Stimulated activated naive CD8-positive, alpha-beta T cell treated with anti-CD3 and anti-CD28 coated beads, Interleukin-15, Interleukin-2, amounts not matched to agents 100 U/mL and 50 U/mL, for 24 hours (primary cell): ENCODE measurements at regions not wholly inside any gene's neighbourhood (a gene's known extent, or its start where the extent isn't known, plus 50 kb on each side); places are given as distances from the start of the nearest gene placed in this dataset.
"Not testable (repeated sequence)": the region's sequence is repeated elsewhere in the genome, so short reads cannot be mapped to it uniquely, and the experiment has no call there.

ENCODE experiments used
- ATAC-seq: fragments of 150-1000 bp; cut with Tn5 transposase; one replicate; pipeline ENCODE4 v1.10.0; 2021
- DNase-seq: peaks from one replicate; pipeline ENCODE4 v3.0.0; 2021

- DNase-seq (no peak), ATAC-seq (no peak)
Observed at GRCh38 chr9:30140407-30140806, 2244.0 kb upstream of the ACO1 start.

GRCh38 chr9:30160570-30160969, 2223.9 kb upstream of the ACO1 start:
- no peak for ATAC-seq
- no peak for DNase-seq

- DNase-seq: no peak
- no peak for ATAC-seq
Observed at GRCh38 chr9:30172206-30172605, 2212.2 kb upstream of the ACO1 start.

- DNase-seq: no peak
- ATAC-seq: no peak
Observed at GRCh38 chr9:30178610-30179009, 2205.8 kb upstream of the ACO1 start.

GRCh38 chr9:30193421-30193820, 2191.0 kb upstream of the ACO1 start:
- ATAC-seq: no peak

GRCh38 chr9:30196941-30197340, 2187.5 kb upstream of the ACO1 start:
- DNase-seq (no peak), ATAC-seq (no peak)

More at GRCh38 chr9:30193421-30193820, 2191.0 kb upstream of the ACO1 start:
- no peak for DNase-seq

- ATAC-seq (no peak), DNase-seq (no peak)
Observed at GRCh38 chr9:30197453-30197852, 2187.0 kb upstream of the ACO1 start.

- ATAC-seq (no peak), DNase-seq (no peak)
Observed at GRCh38 chr9:30197954-30198353, 2186.5 kb upstream of the ACO1 start.

GRCh38 chr9:30198463-30199309, 2185.8 kb upstream of the ACO1 start:
- ATAC-seq: no peak
- no peak for DNase-seq

- ATAC-seq (no peak), DNase-seq (no peak)
Observed at GRCh38 chr9:30201024-30201423, 2183.4 kb upstream of the ACO1 start.

- no peak for DNase-seq
- no peak for ATAC-seq
Observed at GRCh38 chr9:30235068-30235467, 2149.4 kb upstream of the ACO1 start.

GRCh38 chr9:30235564-30235963, 2148.9 kb upstream of the ACO1 start:
- ATAC-seq (no peak), DNase-seq (no peak)

GRCh38 chr9:30239878-30240277, 2144.6 kb upstream of the ACO1 start:
- no peak for DNase-seq
- no peak for ATAC-seq

- ATAC-seq: no peak
- no peak for DNase-seq
Observed at GRCh38 chr9:30243467-30243866, 2141.0 kb upstream of the ACO1 start.

GRCh38 chr9:30244877-30245276, 2139.6 kb upstream of the ACO1 start:
- ATAC-seq: no peak

GRCh38 chr9:30250872-30251271, 2133.6 kb upstream of the ACO1 start:
- DNase-seq (no peak), ATAC-seq (no peak)

More at GRCh38 chr9:30244877-30245276, 2139.6 kb upstream of the ACO1 start:
- no peak for DNase-seq

GRCh38 chr9:30258094-30258493, 2126.3 kb upstream of the ACO1 start:
- ATAC-seq (no peak), DNase-seq (no peak)

- DNase-seq (no peak), ATAC-seq (no peak)
Observed at GRCh38 chr9:30280229-30280900, 2104.1 kb upstream of the ACO1 start.

GRCh38 chr9:30289435-30289834, 2095.0 kb upstream of the ACO1 start:
- ATAC-seq: no peak
- no peak for DNase-seq

GRCh38 chr9:30292026-30292425, 2092.4 kb upstream of the ACO1 start:
- not testable (repeated sequence) for DNase-seq, ATAC-seq

GRCh38 chr9:30293231-30293630, 2091.2 kb upstream of the ACO1 start:
- ATAC-seq (no peak), DNase-seq (no peak)

GRCh38 chr9:30299126-30299780, 2085.2 kb upstream of the ACO1 start:
- no peak for ATAC-seq

More at GRCh38 chr9:30299126-30299780, 2085.2 kb upstream of the ACO1 start:
- no peak for DNase-seq
